CD4-positive, alpha-beta T cell treated with Interleukin-2 at 100 ng/mL for 4 hours (primary cell): ENCODE measurements at regions not wholly inside any gene's neighbourhood (a gene's known extent, or its start where the extent isn't known, plus 50 kb on each side); places are given as distances from the start of the nearest gene placed in this dataset.
A peak's percentile ranks its signal among the peaks of the same experiment; 100 is the strongest.

ENCODE experiments used
- DNase-seq: peaks from one replicate; pipeline ENCODE4 v3.0.0-alpha.2; 2020; ENCODE audit warnings: low spot score

GRCh38 chr14:98194821-98195220, 1077.2 kb downstream of the BCL11B start:
- DNase-seq, result no peak

- DNase-seq, result no peak
Observed at GRCh38 chr14:98195256-98195655, 1076.7 kb downstream of the BCL11B start.

GRCh38 chr14:98197933-98198332, 1074.1 kb downstream of the BCL11B start:
- DNase-seq, result no peak

GRCh38 chr14:98198385-98198784, 1073.6 kb downstream of the BCL11B start:
- peak; percentile 61 for DNase-seq

GRCh38 chr14:98200601-98201000, 1071.4 kb downstream of the BCL11B start:
- no peak for DNase-seq

GRCh38 chr14:98203421-98203820, 1068.6 kb downstream of the BCL11B start:
- DNase-seq, result no peak

GRCh38 chr14:98204139-98204538, 1067.9 kb downstream of the BCL11B start:
- DNase-seq, result no peak

GRCh38 chr14:98207415-98207814, 1064.6 kb downstream of the BCL11B start:
- DNase-seq, result no peak

- DNase-seq, result no peak
Observed at GRCh38 chr14:98208211-98208611, 1063.8 kb downstream of the BCL11B start.

GRCh38 chr14:98208943-98209342, 1063.1 kb downstream of the BCL11B start:
- no peak for DNase-seq

- DNase-seq, result peak; percentile 59
Observed at GRCh38 chr14:98210045-98210672, 1061.8 kb downstream of the BCL11B start.

- DNase-seq, result no peak
Observed at GRCh38 chr14:98217530-98217929, 1054.5 kb downstream of the BCL11B start.

- no peak for DNase-seq
Observed at GRCh38 chr14:98218218-98218617, 1053.8 kb downstream of the BCL11B start.

- no peak for DNase-seq
Observed at GRCh38 chr14:98219638-98220037, 1052.4 kb downstream of the BCL11B start.

GRCh38 chr14:98223106-98223505, 1048.9 kb downstream of the BCL11B start:
- no peak for DNase-seq

GRCh38 chr14:98223710-98224109, 1048.3 kb downstream of the BCL11B start:
- peak; percentile 83 for DNase-seq

- DNase-seq, result no peak
Observed at GRCh38 chr14:98226411-98226810, 1045.6 kb downstream of the BCL11B start.

GRCh38 chr14:98227000-98227726, 1044.8 kb downstream of the BCL11B start:
- peak; percentile 39 for DNase-seq

GRCh38 chr14:98227727-98228111, 1044.3 kb downstream of the BCL11B start:
- DNase-seq, result no peak

GRCh38 chr14:98229656-98230366, 1042.2 kb downstream of the BCL11B start:
- DNase-seq, result peak; percentile 17

GRCh38 chr14:98230411-98230810, 1041.6 kb downstream of the BCL11B start:
- no peak for DNase-seq

- DNase-seq, result no peak
Observed at GRCh38 chr14:98231210-98231609, 1040.8 kb downstream of the BCL11B start.

GRCh38 chr14:98233656-98234055, 1038.3 kb downstream of the BCL11B start:
- DNase-seq, result no peak
